ENCODE measurements at regions not wholly inside any gene's neighbourhood (a gene's known extent, or its start where the extent isn't known, plus 50 kb on each side); places are given as distances from the start of the nearest gene placed in this dataset.

DNA sequence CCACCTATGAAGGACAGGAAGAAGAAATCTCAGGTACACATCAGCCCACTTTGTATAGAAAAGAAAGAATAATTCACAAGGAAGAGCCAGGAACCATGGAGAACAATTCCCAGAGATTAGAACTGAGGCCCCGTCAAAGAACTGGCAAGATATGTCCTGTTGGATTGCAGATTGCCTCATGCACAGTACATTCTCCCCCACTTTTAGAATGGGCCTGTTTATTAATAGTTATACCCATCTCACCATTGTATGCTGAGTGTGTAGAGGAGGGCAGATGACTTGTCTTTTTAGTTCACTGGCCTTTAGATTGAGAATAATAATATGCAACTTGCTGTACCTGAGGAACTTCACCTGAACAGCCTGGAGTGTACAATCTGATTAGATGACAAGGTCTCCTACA, 315.6 kb upstream of the HAND2 start:
- Histone ChIP-seq H3K79me2 (ENCODE audit: insufficient read depth, low read length) (no peaks in the 10 kb centered on the region), H3K9me3 (ENCODE audit: insufficient read depth, low read depth, low read length) (no peaks in the 10 kb centered on the region), H3K9ac (ENCODE audit: low read depth, low read length, poor library complexity, severe bottlenecking) (no peak overlapping the region), H3K36me3 (ENCODE audit: insufficient read depth, low read length) (no peaks in the 10 kb centered on the region), H2AFZ (ENCODE audit: low read length) (no peak overlapping the region), H4K20me1 (ENCODE audit: insufficient read depth, low read length, poor library complexity, severe bottlenecking) (no peaks in the 10 kb centered on the region), H3K27me3 (ENCODE audit: insufficient read depth, low read length, poor library complexity, severe bottlenecking) (no peaks in the 10 kb centered on the region), H3K4me1 (ENCODE audit: insufficient read depth, low read length, poor library complexity, severe bottlenecking) (no peaks in the 10 kb centered on the region), H3K9me2 (replicated peaks; ENCODE audit: low read depth, low read length) (no peaks in the 10 kb centered on the region), H3K4me3 (ENCODE audit: low read length, poor library complexity, severe bottlenecking) (no peak overlapping the region), H3F3A (ENCODE audit: low read depth) (no peaks in the 10 kb centered on the region), H3K4me2 (ENCODE audit: low read depth, low read length, poor library complexity, severe bottlenecking) (no peak overlapping the region)
- TF ChIP-seq EZH2phosphoT487 (IDR thresholded peaks at IDR 0.05; ENCODE audit: borderline replicate concordance): no peak
- no peak for TF ChIP-seq CTCF (conservative IDR thresholded peaks at IDR 0.05; ENCODE audit: low read length)

DNA sequence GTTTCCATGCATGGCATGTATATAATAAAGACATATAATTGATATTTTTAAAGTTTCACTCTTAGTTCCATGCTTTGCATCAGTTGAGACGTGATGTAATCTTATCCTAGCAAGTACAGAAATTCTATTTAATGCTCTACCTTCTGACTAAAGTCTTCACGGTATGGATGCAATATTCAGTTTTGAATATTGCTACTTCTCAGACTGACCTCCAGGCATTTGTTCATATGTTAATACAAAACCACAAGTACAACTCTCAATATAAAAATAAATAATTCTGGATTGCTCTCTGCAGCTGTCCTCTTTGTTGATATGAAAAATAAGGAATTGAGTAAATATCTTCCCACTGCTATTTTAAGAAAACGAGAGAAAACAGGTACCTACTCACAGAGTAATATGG, 309.8 kb upstream of the HAND2 start:
- Histone ChIP-seq H3K9ac (ENCODE audit: low read depth, low read length, poor library complexity, severe bottlenecking) (no peak overlapping the region), H3F3A (ENCODE audit: low read depth) (no peaks in the 10 kb centered on the region), H4K20me1 (ENCODE audit: insufficient read depth, low read length, poor library complexity, severe bottlenecking) (no peaks in the 10 kb centered on the region), H3K4me2 (ENCODE audit: low read depth, low read length, poor library complexity, severe bottlenecking) (no peak overlapping the region), H3K36me3 (ENCODE audit: insufficient read depth, low read length) (no peaks in the 10 kb centered on the region), H3K4me1 (ENCODE audit: insufficient read depth, low read length, poor library complexity, severe bottlenecking) (no peaks in the 10 kb centered on the region), H3K27me3 (ENCODE audit: insufficient read depth, low read length, poor library complexity, severe bottlenecking) (no peaks in the 10 kb centered on the region), H3K9me3 (ENCODE audit: insufficient read depth, low read depth, low read length) (no peaks in the 10 kb centered on the region), H3K9me2 (replicated peaks; ENCODE audit: low read depth, low read length) (no peaks in the 10 kb centered on the region), H3K79me2 (ENCODE audit: insufficient read depth, low read length) (no peaks in the 10 kb centered on the region), H3K4me3 (ENCODE audit: low read length, poor library complexity, severe bottlenecking) (no peak overlapping the region), H2AFZ (ENCODE audit: low read length) (no peak overlapping the region)
- no peak for TF ChIP-seq EZH2phosphoT487 (IDR thresholded peaks at IDR 0.05; ENCODE audit: borderline replicate concordance)
- TF ChIP-seq CTCF (conservative IDR thresholded peaks at IDR 0.05; ENCODE audit: low read length): no peak

DNA sequence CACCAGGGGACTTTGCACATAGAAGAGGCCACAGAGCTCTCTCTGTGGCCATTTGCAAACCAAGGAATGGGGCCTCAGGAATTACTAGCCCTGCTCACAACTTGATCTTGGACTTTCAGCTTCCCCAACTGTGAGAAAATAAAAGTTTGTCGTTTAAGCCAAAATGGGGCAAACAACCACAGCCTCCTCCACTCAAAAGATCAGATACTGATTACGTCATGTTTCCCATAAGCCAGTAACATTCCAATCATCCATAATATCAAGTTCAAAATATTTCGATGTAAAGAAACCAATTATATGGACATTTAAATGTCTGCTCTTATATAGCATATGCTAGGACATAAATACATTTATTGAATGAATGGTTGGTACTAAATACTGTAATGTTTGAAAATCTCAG, 307.5 kb upstream of the HAND2 start:
- TF ChIP-seq EZH2phosphoT487 (IDR thresholded peaks at IDR 0.05; ENCODE audit: borderline replicate concordance) (no peak), CTCF (conservative IDR thresholded peaks at IDR 0.05; ENCODE audit: low read length) (no peak)
- Histone ChIP-seq H3K4me1 (ENCODE audit: insufficient read depth, low read length, poor library complexity, severe bottlenecking) (no peaks in the 10 kb centered on the region), H3K9ac (ENCODE audit: low read depth, low read length, poor library complexity, severe bottlenecking) (no peak overlapping the region), H2AFZ (ENCODE audit: low read length) (no peak overlapping the region), H3K4me3 (ENCODE audit: low read length, poor library complexity, severe bottlenecking) (no peak overlapping the region), H3K36me3 (ENCODE audit: insufficient read depth, low read length) (no peaks in the 10 kb centered on the region), H3K79me2 (ENCODE audit: insufficient read depth, low read length) (no peaks in the 10 kb centered on the region), H4K20me1 (ENCODE audit: insufficient read depth, low read length, poor library complexity, severe bottlenecking) (no peaks in the 10 kb centered on the region), H3K4me2 (ENCODE audit: low read depth, low read length, poor library complexity, severe bottlenecking) (no peak overlapping the region), H3K27me3 (ENCODE audit: insufficient read depth, low read length, poor library complexity, severe bottlenecking) (no peaks in the 10 kb centered on the region), H3K9me2 (replicated peaks; ENCODE audit: low read depth, low read length) (no peaks in the 10 kb centered on the region), H3K9me3 (ENCODE audit: insufficient read depth, low read depth, low read length) (no peaks in the 10 kb centered on the region), H3F3A (ENCODE audit: low read depth) (no peaks in the 10 kb centered on the region)

Data from Loucy (cell line).